ENCODE measurements at regions not wholly inside any gene's neighbourhood (a gene's known extent, or its start where the extent isn't known, plus 50 kb on each side); places are given as distances from the start of the nearest gene placed in this dataset.

DNA sequence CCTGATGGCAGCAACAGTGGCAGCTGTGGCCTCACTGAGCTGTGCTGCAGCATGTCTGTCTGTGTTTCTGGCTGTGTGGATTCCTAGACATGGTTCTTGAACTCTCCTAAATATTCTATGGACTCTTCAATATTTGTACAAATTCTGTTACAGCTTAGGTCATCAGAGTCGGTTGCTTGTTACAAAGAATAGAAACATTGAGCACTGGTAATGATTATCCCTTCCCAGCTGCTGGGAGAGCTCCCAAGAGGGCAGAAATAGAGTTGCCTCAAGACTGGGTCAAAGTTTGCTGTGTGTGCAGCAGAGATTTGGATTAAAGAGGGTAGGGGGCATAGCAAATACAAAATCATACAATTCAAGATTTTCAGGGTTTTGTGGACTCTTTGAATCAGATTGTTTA lies 337.1 kb upstream of the AKR1E2 start:
- DNase-seq (ENCODE audit: low read depth, low spot score), result no peak

GRCh38 chr10:4485636-4486035 lies 340.4 kb upstream of the AKR1E2 start:
- DNase-seq (ENCODE audit: low read depth, low spot score), result no peak

- DNase-seq (ENCODE audit: low read depth, low spot score), result no peak
Measured at GRCh38 chr10:4483811-4484210, 342.2 kb upstream of the AKR1E2 start.

DNA sequence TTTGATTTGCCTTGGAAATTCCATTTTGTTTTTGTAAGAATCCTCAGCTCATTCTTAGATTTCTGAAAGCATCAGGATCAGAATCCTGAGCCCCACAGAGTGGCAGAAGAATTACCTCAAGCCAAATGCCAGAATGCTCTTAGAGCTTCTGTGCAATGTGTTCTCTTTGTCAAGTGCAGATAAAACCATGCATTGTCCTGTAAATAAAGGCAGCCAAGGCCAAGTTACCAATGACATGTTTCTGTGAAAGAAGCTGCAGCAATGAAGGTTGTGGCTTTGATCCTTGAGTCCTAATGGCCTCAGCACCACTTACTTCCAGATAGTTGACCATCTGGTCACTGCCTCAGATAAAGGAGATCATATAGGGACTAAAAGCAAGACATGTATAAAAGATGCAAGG lies 343.3 kb upstream of the AKR1E2 start:
- DNase-seq (ENCODE audit: low read depth, low spot score), result no peak

GRCh38 chr10:4481192-4481591 lies 344.8 kb upstream of the AKR1E2 start:
- no peak for DNase-seq (ENCODE audit: low read depth, low spot score)

DNA sequence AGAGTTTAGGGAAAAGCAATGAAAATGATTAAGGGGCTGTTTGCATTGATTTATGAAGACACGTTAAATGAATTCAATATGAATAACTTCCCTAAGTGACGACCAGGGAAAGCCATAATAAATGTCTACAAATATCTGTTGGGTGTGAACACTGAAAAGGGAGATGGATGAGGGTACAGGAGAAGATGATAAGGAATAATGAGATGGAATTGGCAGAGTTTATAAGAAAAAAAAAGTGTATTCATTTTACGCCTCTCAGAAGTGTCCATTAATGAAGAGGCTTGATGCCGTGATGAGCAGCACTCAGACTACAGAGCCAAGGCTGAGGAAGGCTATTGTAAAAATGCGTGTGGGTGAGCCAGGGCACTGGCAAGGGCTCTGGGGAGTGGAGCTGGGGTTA lies 346.7 kb upstream of the AKR1E2 start:
- no peak for DNase-seq (ENCODE audit: low read depth, low spot score)

GRCh38 chr10:4477664-4478063 lies 348.3 kb upstream of the AKR1E2 start:
- DNase-seq (ENCODE audit: low read depth, low spot score), result no peak

- no peak for DNase-seq (ENCODE audit: low read depth, low spot score)
Measured at GRCh38 chr10:4475827-4476490, 350.0 kb upstream of the AKR1E2 start.

DNA sequence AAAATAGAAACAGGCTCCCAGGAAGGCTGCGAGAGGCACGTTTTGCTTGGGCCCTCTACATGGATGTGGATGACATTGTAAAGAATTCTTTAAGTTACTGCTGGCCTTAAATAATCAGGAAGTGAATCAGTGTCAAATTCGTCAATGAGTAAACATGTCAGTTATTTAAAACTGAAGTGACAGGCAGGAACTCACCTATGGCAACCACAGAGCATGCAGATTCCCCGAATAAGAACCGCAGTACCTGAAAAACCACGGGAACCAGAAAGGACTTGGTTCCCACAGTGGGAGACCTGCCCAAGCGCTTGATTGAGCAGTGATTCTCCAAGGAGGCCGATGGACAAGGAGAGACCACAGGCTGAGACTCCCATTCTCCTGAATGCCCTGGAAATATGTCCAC lies 351.2 kb upstream of the AKR1E2 start:
- no peak for DNase-seq (ENCODE audit: low read depth, low spot score)

DNA sequence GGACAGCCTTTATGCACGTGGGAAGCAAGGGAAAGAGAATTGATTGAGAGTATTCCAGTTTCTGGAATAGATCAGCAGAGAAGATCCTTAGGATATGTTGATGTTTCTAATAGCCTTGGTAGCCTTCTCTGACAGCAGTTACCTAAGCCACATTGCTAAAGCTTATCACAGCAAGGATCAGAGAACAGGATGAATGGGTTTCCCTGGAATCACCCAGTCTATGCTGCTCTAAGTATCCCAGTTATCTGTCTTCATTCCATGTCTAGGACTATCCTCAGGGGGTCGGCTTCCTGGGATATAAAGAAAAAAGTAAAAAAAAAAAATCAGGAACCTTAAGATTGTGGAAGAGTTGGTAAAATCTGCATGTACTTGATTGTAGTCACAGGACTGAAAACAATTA lies 352.0 kb upstream of the AKR1E2 start:
- DNase-seq (ENCODE audit: low read depth, low spot score), result no peak

DNA sequence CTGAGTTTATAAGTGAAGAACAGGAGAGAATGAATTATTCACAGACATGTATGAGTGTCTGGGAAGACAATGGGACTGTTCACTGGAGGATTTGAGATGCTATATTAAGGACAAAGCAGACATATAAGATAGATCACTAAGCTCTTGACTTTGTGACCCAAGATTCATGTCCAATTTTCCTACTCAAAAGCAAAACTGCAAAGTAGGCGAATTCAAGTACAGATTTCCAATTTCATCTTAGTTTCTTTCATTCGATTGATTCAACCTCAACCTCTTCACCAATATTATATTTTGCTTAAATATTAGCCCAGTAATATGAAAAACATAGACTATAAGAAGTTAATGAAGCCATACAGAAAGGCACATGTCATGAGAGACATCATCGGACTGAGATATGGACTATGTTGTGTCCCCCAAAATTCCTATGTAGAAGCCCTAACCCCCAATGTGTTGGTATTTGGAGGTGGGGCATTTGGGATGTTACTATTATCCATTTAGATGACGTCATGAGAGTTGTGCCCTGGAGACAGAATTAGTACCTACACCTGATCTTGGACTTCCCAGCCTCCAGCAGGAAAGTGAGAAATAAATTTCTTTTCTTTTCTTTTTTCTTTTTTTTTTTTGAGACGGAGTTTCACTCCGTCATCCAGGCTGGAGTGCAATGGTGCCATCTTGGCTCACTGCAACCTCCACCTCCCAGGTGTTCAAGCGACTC lies 353.7 kb upstream of the AKR1E2 start:
- no peak for DNase-seq (ENCODE audit: low read depth, low spot score)

DNA sequence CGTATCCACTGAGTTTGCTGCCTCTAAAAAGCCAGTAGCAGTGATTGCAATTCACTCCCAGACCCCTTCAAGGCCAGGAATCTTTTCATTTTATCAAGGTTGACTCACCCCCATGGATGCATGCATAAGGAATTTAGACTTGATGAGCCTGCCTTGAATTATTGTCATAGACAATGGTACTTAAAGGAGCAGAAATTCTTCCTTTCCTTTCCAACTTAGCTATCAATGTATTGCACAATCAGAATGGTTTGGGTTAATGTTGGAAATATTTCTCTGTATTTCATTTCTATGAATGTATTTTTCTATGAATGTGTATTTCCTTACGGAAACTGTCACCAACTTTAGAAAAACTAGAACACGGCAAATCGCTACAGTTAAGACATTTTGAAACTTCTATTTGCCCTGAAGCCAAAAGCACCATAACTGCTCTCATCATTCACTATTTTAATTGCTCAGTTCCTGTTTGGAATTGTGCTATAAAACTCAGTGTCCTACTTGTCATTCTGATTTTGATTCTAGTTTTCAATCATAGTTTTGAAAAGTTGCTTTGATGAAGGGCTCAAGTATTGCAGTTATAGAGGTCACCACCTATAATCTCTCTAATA lies 355.7 kb upstream of the AKR1E2 start:
- DNase-seq (ENCODE audit: low read depth, low spot score), result no peak

DNA sequence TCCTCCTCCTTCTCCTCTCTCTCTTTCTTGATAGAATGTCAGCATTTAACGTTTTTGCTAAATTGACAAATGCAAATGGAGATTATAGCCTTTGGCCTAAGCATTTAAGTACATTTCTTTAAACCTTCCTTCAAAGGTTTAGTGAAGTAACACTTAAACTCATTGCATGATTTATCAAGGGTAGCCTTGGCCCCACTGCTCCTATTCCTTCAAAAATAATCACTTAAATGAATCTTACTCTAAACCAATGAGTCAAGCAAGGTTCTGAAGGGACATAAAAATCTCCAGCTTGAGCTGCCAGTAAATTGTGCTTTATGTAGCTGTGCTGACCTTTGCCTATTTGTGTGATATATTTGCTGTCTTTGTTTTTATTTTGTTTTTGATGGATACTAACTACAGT lies 358.5 kb upstream of the AKR1E2 start:
- no peak for DNase-seq (ENCODE audit: low read depth, low spot score)

- DNase-seq (ENCODE audit: low read depth, low spot score), result no peak
Measured at GRCh38 chr10:4460267-4460666, 365.7 kb upstream of the AKR1E2 start.

- no peak for DNase-seq (ENCODE audit: low read depth, low spot score)
Measured at GRCh38 chr10:4459531-4459930, 366.5 kb upstream of the AKR1E2 start.

- no peak for DNase-seq (ENCODE audit: low read depth, low spot score)
Measured at GRCh38 chr10:4457597-4457996, 368.4 kb upstream of the AKR1E2 start.

DNA sequence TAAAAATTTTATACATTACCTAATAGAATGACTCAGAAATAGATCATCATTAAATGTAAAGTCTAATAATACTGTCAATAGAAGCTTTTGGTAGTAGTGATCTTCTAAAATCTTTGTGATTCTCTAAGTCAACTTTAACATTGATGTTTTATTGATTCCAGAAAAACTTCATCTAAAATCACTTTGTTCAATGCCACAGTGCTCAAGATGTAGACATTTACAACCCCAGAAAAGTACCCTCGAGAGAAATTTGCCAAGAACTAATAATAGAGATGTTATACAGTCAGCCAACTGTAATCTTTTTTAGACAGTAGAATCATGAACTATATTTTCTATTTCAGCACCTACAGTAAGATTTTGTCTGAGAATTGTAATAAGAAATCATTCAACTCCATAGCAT lies 369.2 kb upstream of the AKR1E2 start:
- no peak for DNase-seq (ENCODE audit: low read depth, low spot score)

- no peak for DNase-seq (ENCODE audit: low read depth, low spot score)
Measured at GRCh38 chr10:4456279-4456678, 369.7 kb upstream of the AKR1E2 start.

DNA sequence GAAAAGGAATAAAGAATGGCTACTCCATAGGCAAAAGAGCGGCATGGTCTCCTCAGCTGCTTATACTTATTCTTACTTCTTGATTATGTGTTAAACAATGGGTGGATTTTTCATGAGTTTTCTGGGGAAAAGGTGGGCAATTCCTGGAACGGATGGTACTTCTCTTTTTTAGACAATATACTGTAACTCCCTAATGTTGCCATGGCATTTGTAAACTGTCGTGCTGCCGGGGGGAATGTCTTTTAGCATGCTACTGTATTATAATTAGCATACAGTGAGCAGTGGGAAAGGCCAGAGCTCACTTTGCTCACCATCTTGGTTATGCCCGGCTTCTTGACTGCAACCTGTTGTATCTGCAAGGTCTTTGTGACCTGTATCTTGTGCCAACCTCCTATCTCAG lies 372.1 kb upstream of the AKR1E2 start:
- no peak for DNase-seq (ENCODE audit: low read depth, low spot score)

DNA sequence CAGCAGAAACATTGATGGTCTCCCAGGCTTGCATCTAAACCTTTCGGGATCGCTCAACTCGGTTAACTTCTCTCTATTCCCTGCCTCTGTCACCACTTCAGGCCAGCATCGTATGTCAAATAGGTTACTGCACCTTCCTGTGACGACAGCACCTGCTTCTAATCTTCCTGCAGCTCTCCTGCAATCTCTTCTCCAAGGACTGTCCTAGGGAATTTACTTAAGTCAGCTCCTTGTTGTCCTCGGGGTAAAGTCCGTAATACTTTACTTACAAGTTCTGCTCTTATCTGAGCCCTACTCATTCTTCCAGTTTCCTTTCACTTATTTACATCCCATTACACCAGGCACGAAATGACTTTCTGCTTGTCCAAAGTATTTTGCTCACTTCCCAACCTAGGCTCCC lies 372.7 kb upstream of the AKR1E2 start:
- DNase-seq (ENCODE audit: low read depth, low spot score), result no peak

DNA sequence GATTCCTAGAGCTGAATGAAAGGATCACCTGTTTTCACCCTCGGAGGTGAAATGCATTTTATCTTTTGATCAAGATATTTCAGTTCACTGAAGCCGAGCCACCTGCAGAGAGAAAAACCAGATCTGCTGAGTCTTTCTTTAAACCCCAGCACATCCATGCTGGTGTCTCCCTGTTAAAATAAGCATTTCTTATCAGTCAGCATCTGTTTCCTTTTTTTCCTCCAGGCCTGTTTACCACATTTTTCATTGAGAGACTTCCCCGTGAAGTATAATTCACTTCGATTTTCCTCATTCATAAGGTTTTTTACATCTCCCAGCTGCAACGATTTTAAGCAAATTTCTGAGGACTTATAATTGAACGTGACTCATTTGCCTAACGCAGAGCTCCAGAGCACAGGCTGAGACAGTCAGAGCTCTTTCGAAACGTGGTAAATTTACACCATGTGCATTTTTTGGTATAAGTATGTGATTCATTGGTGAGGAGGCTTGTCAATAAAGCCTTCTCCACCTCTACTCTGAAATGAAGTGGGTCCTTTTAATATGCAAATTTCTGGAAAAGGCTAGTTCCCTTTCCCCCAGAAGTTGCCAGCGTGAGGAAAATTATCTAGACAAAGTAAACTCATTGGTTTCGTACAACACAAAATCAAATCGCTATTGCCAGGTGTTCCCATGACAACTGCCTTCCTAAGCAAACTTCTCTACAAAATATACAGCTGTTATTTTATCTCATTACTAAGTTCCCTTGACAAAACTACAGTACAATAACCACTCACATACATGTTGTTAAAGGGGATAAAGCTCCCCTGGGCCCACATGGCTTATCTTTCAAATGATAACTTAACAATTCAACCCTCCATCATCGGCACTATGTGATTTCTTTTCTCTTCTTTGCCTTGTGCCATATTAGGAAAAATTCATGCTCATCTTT lies 374.8 kb upstream of the AKR1E2 start:
- DNase-seq (ENCODE audit: low read depth, low spot score), result no peak

- no peak for DNase-seq (ENCODE audit: low read depth, low spot score)
Measured at GRCh38 chr10:4450169-4450568, 375.8 kb upstream of the AKR1E2 start.

Data from activated naive CD8-positive, alpha-beta T cell treated with anti-CD3 and anti-CD28 coated beads, Interleukin-2, amount 50 U/mL, for 16 hours (primary cell).